ENCODE measurements at regions not wholly inside any gene's neighbourhood (a gene's known extent, or its start where the extent isn't known, plus 50 kb on each side); places are given as distances from the start of the nearest gene placed in this dataset.

GRCh38 chr14:29205658-29206057, 439.1 kb downstream of the FOXG1 start:
- no peak for TF ChIP-seq GATA1 (IDR thresholded peaks at IDR 0.05; ENCODE audit: low read depth, low read length)
- TF ChIP-seq POLR2A (IDR thresholded peaks at IDR 0.05; ENCODE audit: low read length), result no peak
- no peak for DNase-seq

GRCh38 chr14:29215853-29216252, 449.3 kb downstream of the FOXG1 start:
- TF ChIP-seq GATA1 (IDR thresholded peaks at IDR 0.05; ENCODE audit: low read depth, low read length) (no peak), POLR2A (IDR thresholded peaks at IDR 0.05; ENCODE audit: low read length) (no peak)
- no peak for DNase-seq

- TF ChIP-seq POLR2A (IDR thresholded peaks at IDR 0.05; ENCODE audit: low read length) (no peak), GATA1 (IDR thresholded peaks at IDR 0.05; ENCODE audit: low read depth, low read length) (no peak)
- DNase-seq, result no peak
Observed at GRCh38 chr14:29216268-29217232, 450.0 kb downstream of the FOXG1 start.

- DNase-seq, result no peak
- TF ChIP-seq GATA1 (IDR thresholded peaks at IDR 0.05; ENCODE audit: low read depth, low read length) (no peak), POLR2A (IDR thresholded peaks at IDR 0.05; ENCODE audit: low read length) (no peak)
Observed at GRCh38 chr14:29217813-29218450, 451.3 kb downstream of the FOXG1 start.

GRCh38 chr14:29220072-29220471, 453.5 kb downstream of the FOXG1 start:
- TF ChIP-seq POLR2A (IDR thresholded peaks at IDR 0.05; ENCODE audit: low read length) (no peak), GATA1 (IDR thresholded peaks at IDR 0.05; ENCODE audit: low read depth, low read length) (no peak)
- no peak for DNase-seq

- no peak for TF ChIP-seq GATA1 (IDR thresholded peaks at IDR 0.05; ENCODE audit: low read depth, low read length)
- no peak for TF ChIP-seq POLR2A (IDR thresholded peaks at IDR 0.05; ENCODE audit: low read length)
- no peak for DNase-seq
Observed at GRCh38 chr14:29220566-29220965, 454.0 kb downstream of the FOXG1 start.

- DNase-seq, result no peak
- TF ChIP-seq POLR2A (IDR thresholded peaks at IDR 0.05; ENCODE audit: low read length) (no peak), GATA1 (IDR thresholded peaks at IDR 0.05; ENCODE audit: low read depth, low read length) (no peak)
Observed at GRCh38 chr14:29222006-29222405, 455.4 kb downstream of the FOXG1 start.

- TF ChIP-seq POLR2A (IDR thresholded peaks at IDR 0.05; ENCODE audit: low read length) (no peak), GATA1 (IDR thresholded peaks at IDR 0.05; ENCODE audit: low read depth, low read length) (no peak)
- peak in 1 of 2 experiments; percentile 1 for DNase-seq
Observed at GRCh38 chr14:29222671-29223268, 456.2 kb downstream of the FOXG1 start.

GRCh38 chr14:29223947-29224346, 457.4 kb downstream of the FOXG1 start:
- DNase-seq, result no peak

GRCh38 chr14:29227631-29228030, 461.0 kb downstream of the FOXG1 start:
- TF ChIP-seq POLR2A (IDR thresholded peaks at IDR 0.05; ENCODE audit: low read length), result no peak
- TF ChIP-seq GATA1 (IDR thresholded peaks at IDR 0.05; ENCODE audit: low read depth, low read length), result no peak
- DNase-seq, result no peak

More at GRCh38 chr14:29223947-29224346, 457.4 kb downstream of the FOXG1 start:
- no peak for TF ChIP-seq POLR2A (IDR thresholded peaks at IDR 0.05; ENCODE audit: low read length)
- TF ChIP-seq GATA1 (IDR thresholded peaks at IDR 0.05; ENCODE audit: low read depth, low read length), result no peak

- TF ChIP-seq POLR2A (IDR thresholded peaks at IDR 0.05; ENCODE audit: low read length) (no peak), GATA1 (IDR thresholded peaks at IDR 0.05; ENCODE audit: low read depth, low read length) (no peak)
- no peak for DNase-seq
Observed at GRCh38 chr14:29232153-29232552, 465.6 kb downstream of the FOXG1 start.

- no peak for TF ChIP-seq GATA1 (IDR thresholded peaks at IDR 0.05; ENCODE audit: low read depth, low read length)
- no peak for TF ChIP-seq POLR2A (IDR thresholded peaks at IDR 0.05; ENCODE audit: low read length)
- no peak for DNase-seq
Observed at GRCh38 chr14:29232711-29233110, 466.1 kb downstream of the FOXG1 start.

GRCh38 chr14:29233188-29233587, 466.6 kb downstream of the FOXG1 start:
- TF ChIP-seq GATA1 (IDR thresholded peaks at IDR 0.05; ENCODE audit: low read depth, low read length) (no peak), POLR2A (IDR thresholded peaks at IDR 0.05; ENCODE audit: low read length) (no peak)
- DNase-seq, result no peak

GRCh38 chr14:29235991-29236390, 469.4 kb downstream of the FOXG1 start:
- TF ChIP-seq POLR2A (IDR thresholded peaks at IDR 0.05; ENCODE audit: low read length), result no peak
- TF ChIP-seq GATA1 (IDR thresholded peaks at IDR 0.05; ENCODE audit: low read depth, low read length), result no peak
- DNase-seq, result no peak
